K562 (cell line): ENCODE measurements at regions not wholly inside any gene's neighbourhood (a gene's known extent, or its start where the extent isn't known, plus 50 kb on each side); places are given as distances from the start of the nearest gene placed in this dataset.

Experiments
- ATAC-seq: fragments of 200-7000 bp; cut with Tn5 transposase; 3 replicates; pipeline ENCODE4 v1.9.1; 2020; ENCODE audit warnings: moderate library complexity
- BruUV-seq: library from RNA; stranded (reverse); fragments of 400-500 nt; replicated peaks from 2 replicates; lab custom pipeline; 2021; lab: Mats Ljungman, UMichigan
- CTCF ChIA-PET: fragments of 300-600 bp; formaldehyde crosslinking; extraction: SDS; loops from one replicate; lab custom pipeline; 2021; ENCODE audit warnings: low intra/inter-chr PET ratio; lab: Yijun Ruan, JAX
- POLR2A ChIA-PET: fragments of 300-600, 350-650 bp; sonication (Branson Sonifier 250); formaldehyde crosslinking; extraction: SDS; loops from one replicate; lab custom pipeline; 2021; ENCODE audit warnings: antibody characterized with exemption, inconsistent platforms; lab: Yijun Ruan, JAX
- DNase-seq, 4 experiments: peaks; one replicate each; pipeline versions ENCODE4 v3.0.0 to v3.0.0-alpha.2; 2011 to 2018; ENCODE audit warnings: low spot score in 3 of 4, mixed read lengths in 3 of 4; ENCODE audit errors: extremely low read depth in 1 of 4
- FAIRE-seq: peaks from 2 replicates; lab custom pipeline; 2011; peaks lifted over from hg19 to GRCh38; lab: Jason Lieb, UNC
- H2AFZ ChIP-seq: 2 replicates; pipeline ENCODE4 v1.6.0; 2011; ENCODE audit warnings: low read depth, low read length, control low read depth, inconsistent platforms
- H3K27ac ChIP-seq: fragments of 200-600 bp; 3 replicates; pipeline ENCODE4 v1.8.0; 2011; ENCODE audit warnings: low read depth, mild to moderate bottlenecking, control low read depth, inconsistent platforms, low read length, moderate library complexity, mixed read lengths; ENCODE audit errors: extremely low read depth
- H3K27me3 ChIP-seq, 2 experiments: fragments of 300-600 bp in 1 of 2; 2 replicates in 1 of 2; 3 replicates in 1 of 2; pipeline versions ENCODE4 v1.6.0 to v1.8.0; 2011; ENCODE audit warnings: inconsistent platforms in 2 of 2, low read length in 2 of 2, mild to moderate bottlenecking in 1 of 2, mixed read lengths in 1 of 2, moderate library complexity in 1 of 2; ENCODE audit not compliant: control insufficient read depth in 2 of 2, insufficient read depth in 2 of 2
- H3K36me3 ChIP-seq: fragments of 300-600 bp; 3 replicates; pipeline ENCODE4 v1.8.0; 2011; ENCODE audit warnings: mild to moderate bottlenecking, low read length, inconsistent platforms; ENCODE audit not compliant: control insufficient read depth, insufficient read depth
- H3K4me1 ChIP-seq, 2 experiments: fragments of 200-600 bp in 1 of 2; replicated peaks in 1 of 2; 2 replicates in 1 of 2; 3 replicates in 1 of 2; pipeline versions ENCODE4 v1.5.1 to v1.8.0; 2011; ENCODE audit warnings: inconsistent platforms in 2 of 2, low read length in 2 of 2, mild to moderate bottlenecking in 1 of 2, mixed read lengths in 1 of 2, moderate library complexity in 1 of 2; ENCODE audit not compliant: control insufficient read depth in 2 of 2, insufficient read depth in 2 of 2
- H3K4me2 ChIP-seq: 2 replicates; pipeline ENCODE4 v1.6.1; 2011; ENCODE audit warnings: low read length, control low read depth, inconsistent platforms, mixed read lengths; ENCODE audit not compliant: insufficient read depth
- H3K4me3 ChIP-seq: fragments of 200-600 bp; sonication (generic), shearing (Covaris generic); 2 replicates; pipeline ENCODE4 v1.5.1; 2016; ENCODE audit warnings: control low read depth, inconsistent platforms
- H3K79me2 ChIP-seq: fragments of 200-600 bp; 3 replicates; pipeline ENCODE4 v1.8.0; 2011; ENCODE audit warnings: low read length, inconsistent platforms; ENCODE audit not compliant: control insufficient read depth, insufficient read depth
- H3K9ac ChIP-seq, 2 experiments: 2 replicates each; pipeline versions ENCODE4 v1.6.0 to v1.6.1; 2011; ENCODE audit warnings: low read depth in 2 of 2, low read length in 2 of 2, control low read depth in 1 of 2, inconsistent platforms in 1 of 2, mild to moderate bottlenecking in 1 of 2, mixed read lengths in 1 of 2; ENCODE audit not compliant: insufficient read depth in 1 of 2
- H3K9me1 ChIP-seq: one replicate; pipeline ENCODE4 v1.6.0; 2011; ENCODE audit warnings: inconsistent platforms, mild to moderate bottlenecking, low read length, moderate library complexity; ENCODE audit not compliant: control insufficient read depth, insufficient read depth
- H3K9me3 ChIP-seq: replicated peaks from 2 replicates; pipeline ENCODE4 v1.5.1; 2011; ENCODE audit warnings: low read depth, low read length, inconsistent platforms; ENCODE audit not compliant: control insufficient read depth, insufficient read depth
- H4K20me1 ChIP-seq: replicated peaks from 2 replicates; pipeline ENCODE4 v1.6.1; 2011; ENCODE audit warnings: low read length, inconsistent platforms, mixed read lengths; ENCODE audit not compliant: control insufficient read depth, insufficient read depth
- NR2C1 ChIP-seq, 2 experiments: fragments of 450-650 bp; IDR thresholded peaks; 2 replicates each; pipeline ENCODE4 v1.6.1; 2017; ENCODE audit warnings: mild to moderate bottlenecking in 2 of 2, antibody characterized with exemption in 1 of 2, inconsistent platforms in 1 of 2, missing compliant biosample characterization in 1 of 2, missing genetic modification characterization in 1 of 2
- NRF1 ChIP-seq, 2 experiments: fragments of 450-650 bp; IDR thresholded peaks in 1 of 2; conservative IDR thresholded peaks in 1 of 2; 2 replicates each; pipeline ENCODE4 v1.6.1; 2014; ENCODE audit warnings: mild to moderate bottlenecking in 2 of 2
- RFX1 ChIP-seq: fragments of 450-650 bp; IDR thresholded peaks from 2 replicates; pipeline ENCODE4 v1.6.1; 2016; ENCODE audit warnings: mild to moderate bottlenecking, moderate library complexity
- WGBS: fragments of 100-300 bp; shearing (Covaris generic); methylation state at CpG from one replicate; pipeline ENCODE4 v1.1.6; 2016; ENCODE audit warnings: low coverage, mixed read lengths; ENCODE audit not compliant: insufficient coverage; ENCODE audit errors: missing lambda C conversion rate; 5-methylcytosine and 5-hydroxymethylcytosine counted together
- in situ Hi-C: fragments of 300-500 bp; cut with MboI; formaldehyde crosslinking; loops from 4 replicates; pipeline ENCODE4 v1.15.0; 2018; ENCODE audit warnings: inconsistent platforms, mixed read lengths
- intact Hi-C: fragments of 100-400 bp; cut with micrococcal nuclease; formaldehyde crosslinking; loops from 2 replicates; pipeline ENCODE4 v1.14.2; 2022
- TF ChIP-seq, protein P1 (sequence below): fragments of 450-650 bp; IDR thresholded peaks from 2 replicates; pipeline ENCODE4 v1.6.1; 2017; ENCODE audit warnings: antibody characterized with exemption, mild to moderate bottlenecking
- TF ChIP-seq, protein P2 (sequence below): IDR thresholded peaks from 3 replicates; pipeline ENCODE4 v1.6.1; 2011; ENCODE audit warnings: borderline replicate concordance, mild to moderate bottlenecking; ENCODE audit not compliant: insufficient read length, insufficient read depth

DNA sequence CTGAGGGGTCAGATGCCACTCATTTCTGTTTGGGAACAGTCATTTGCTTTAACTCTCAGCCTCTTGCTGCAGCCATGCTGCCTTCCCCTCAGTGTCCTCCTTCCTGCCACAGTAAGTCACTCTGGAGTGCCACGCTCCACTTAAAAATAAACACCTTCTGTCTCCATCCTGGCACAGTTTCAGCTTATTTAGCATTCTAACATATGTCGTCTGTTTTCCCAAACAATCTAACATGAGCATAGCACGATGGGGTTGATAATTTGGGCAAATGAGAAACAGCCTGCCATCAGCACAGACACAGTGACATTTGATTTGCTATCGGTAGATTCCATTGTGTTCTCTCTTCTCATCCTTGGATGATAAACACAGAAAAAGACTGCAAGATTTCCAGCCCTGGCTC lies 768.6 kb downstream of the UQCRFS1 start (continued):
- TF ChIP-seq, protein P1, sequence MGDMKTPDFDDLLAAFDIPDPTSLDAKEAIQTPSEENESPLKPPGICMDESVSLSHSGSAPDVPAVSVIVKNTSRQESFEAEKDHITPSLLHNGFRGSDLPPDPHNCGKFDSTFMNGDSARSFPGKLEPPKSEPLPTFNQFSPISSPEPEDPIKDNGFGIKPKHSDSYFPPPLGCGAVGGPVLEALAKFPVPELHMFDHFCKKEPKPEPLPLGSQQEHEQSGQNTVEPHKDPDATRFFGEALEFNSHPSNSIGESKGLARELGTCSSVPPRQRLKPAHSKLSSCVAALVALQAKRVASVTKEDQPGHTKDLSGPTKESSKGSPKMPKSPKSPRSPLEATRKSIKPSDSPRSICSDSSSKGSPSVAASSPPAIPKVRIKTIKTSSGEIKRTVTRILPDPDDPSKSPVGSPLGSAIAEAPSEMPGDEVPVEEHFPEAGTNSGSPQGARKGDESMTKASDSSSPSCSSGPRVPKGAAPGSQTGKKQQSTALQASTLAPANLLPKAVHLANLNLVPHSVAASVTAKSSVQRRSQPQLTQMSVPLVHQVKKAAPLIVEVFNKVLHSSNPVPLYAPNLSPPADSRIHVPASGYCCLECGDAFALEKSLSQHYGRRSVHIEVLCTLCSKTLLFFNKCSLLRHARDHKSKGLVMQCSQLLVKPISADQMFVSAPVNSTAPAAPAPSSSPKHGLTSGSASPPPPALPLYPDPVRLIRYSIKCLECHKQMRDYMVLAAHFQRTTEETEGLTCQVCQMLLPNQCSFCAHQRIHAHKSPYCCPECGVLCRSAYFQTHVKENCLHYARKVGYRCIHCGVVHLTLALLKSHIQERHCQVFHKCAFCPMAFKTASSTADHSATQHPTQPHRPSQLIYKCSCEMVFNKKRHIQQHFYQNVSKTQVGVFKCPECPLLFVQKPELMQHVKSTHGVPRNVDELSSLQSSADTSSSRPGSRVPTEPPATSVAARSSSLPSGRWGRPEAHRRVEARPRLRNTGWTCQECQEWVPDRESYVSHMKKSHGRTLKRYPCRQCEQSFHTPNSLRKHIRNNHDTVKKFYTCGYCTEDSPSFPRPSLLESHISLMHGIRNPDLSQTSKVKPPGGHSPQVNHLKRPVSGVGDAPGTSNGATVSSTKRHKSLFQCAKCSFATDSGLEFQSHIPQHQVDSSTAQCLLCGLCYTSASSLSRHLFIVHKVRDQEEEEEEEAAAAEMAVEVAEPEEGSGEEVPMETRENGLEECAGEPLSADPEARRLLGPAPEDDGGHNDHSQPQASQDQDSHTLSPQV, result no peak

DNA sequence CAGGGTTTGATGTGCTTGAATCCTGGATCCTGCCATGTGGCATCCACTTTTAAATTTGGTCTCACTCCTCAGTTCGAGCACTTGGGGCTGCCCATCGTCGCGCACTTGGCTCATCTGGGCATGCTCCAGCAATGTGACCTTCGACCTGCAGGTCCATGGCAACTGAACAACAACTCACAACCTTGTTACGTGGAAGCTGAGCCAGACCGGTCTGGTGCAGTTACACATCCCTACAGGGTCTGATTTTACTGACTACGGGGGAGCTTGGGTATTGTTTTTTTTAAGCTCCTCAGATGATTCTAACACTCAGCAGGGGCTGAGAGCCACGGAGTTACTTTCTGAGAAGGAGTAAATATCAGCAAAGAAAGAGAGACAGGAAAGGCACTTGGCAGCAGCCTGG lies 769.6 kb downstream of the UQCRFS1 start:
- no peak overlapping the region for H2AFZ ChIP-seq
- FAIRE-seq (no peak), DNase-seq (no peak), ATAC-seq (no peak)
- CTCF ChIA-PET, result no interaction called here
- H3K9ac ChIP-seq, result no peak overlapping the region
- no peaks in the 10 kb centered on the region for H3K27me3 ChIP-seq
- no peak overlapping the region for H3K27ac ChIP-seq
- H3K9me1 ChIP-seq, result no peaks in the 10 kb centered on the region
- TF ChIP-seq NRF1 (conservative IDR thresholded peaks at IDR 0.05 in 1 of 2, IDR thresholded peaks at IDR 0.05 in 1 of 2) (peak; percentile 25 to 50; a peak in 3 of 4 replicates), RFX1 (0 out of 2 replicates have a peak, but pooled peaks have one; percentile 11), NR2C1 (IDR thresholded peaks at IDR 0.05) (0 out of 2 replicates have a peak, but pooled peaks have one; percentile 23), NR2C1 (tag; IDR thresholded peaks at IDR 0.05) (0 out of 2 replicates have a peak, but pooled peaks have one; percentile 47)
- TF ChIP-seq, protein P2, sequence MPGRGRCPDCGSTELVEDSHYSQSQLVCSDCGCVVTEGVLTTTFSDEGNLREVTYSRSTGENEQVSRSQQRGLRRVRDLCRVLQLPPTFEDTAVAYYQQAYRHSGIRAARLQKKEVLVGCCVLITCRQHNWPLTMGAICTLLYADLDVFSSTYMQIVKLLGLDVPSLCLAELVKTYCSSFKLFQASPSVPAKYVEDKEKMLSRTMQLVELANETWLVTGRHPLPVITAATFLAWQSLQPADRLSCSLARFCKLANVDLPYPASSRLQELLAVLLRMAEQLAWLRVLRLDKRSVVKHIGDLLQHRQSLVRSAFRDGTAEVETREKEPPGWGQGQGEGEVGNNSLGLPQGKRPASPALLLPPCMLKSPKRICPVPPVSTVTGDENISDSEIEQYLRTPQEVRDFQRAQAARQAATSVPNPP, result no peak
- WGBS, result 63% methylated on average over 9 of the region's 9 CpGs
- no peaks in the 10 kb centered on the region for H3K4me1 ChIP-seq
- H3K79me2 ChIP-seq, result peaks cover 54% of the 10 kb centered on the region; the same call in 2 of the 3 replicates
- no TSS peak for BruUV-seq
- peaks cover 11% of the 10 kb centered on the region; the same call in 1 of the 2 replicates for H4K20me1 ChIP-seq
- no peak overlapping the region for H3K4me3 ChIP-seq
- peaks cover 64% of the 10 kb centered on the region for H3K36me3 ChIP-seq
- H3K9me3 ChIP-seq, result no peaks in the 10 kb centered on the region
- POLR2A ChIA-PET, result interaction anchor here (0.8 kb wide), 1 partner anchor 17 kb away, joined by 3 read pairs; no protein-coding TSS in a partner anchor
- in situ Hi-C loops, result no loop called here
- intact Hi-C loops, result no loop called here
- no peak overlapping the region for H3K4me2 ChIP-seq
